ENCODE measurements at regions not wholly inside any gene's neighbourhood (a gene's known extent, or its start where the extent isn't known, plus 50 kb on each side); places are given as distances from the start of the nearest gene placed in this dataset.

DNA sequence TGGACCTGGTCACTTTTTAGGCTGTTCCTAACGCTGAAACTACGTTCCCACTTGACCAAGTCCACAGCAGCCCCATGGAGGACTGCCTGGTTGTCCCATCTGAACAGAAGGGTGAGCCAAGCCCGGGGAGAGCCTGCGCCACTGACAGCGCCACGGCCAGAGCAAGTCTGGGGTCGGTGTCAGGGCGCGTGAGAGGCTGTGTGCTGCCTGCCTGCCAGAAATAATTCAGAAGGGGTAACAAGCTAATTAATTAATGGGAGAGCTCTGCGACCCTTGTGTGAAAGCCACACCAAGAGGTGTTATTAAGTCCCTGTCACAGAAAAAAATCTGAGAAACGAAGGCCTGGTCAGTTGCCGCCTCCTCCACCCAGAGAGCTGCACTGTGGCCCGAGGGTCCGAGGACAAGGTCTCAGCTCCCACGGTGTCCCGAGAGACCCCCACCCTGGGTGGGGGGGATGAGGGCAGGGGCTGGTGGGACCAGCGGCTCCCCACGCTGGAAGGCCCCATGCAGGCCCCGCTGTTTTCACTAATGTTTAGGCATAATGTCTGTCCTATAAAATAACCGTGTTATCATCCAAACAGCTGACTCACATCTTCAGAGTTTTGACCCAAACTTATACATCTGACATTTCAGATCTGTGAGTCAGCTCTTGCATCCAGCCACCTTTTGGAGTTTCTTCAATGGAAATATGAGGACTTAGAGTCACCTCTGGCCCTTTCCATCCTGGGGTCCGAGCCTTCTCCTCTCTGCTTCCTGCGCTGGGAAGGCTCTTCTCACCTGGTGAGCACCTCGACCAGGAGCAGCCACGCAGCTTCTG, 58.5 kb downstream of the DLL1 start:
- H2BK120ac ChIP-seq (ENCODE audit: low read depth, low read length) = peak overlapping the region; percentile 18
- H3K9me3 ChIP-seq (replicated peaks in 1 of 2; ENCODE audit: control insufficient read depth in 2 of 2, insufficient read depth in 1 of 2, low read depth in 1 of 2, low read length in 2 of 2) = no peaks in the 10 kb centered on the region
- H3K18ac ChIP-seq (ENCODE audit: low read length) = peak overlapping the region; percentile 97
- no peak for DNase-seq (ENCODE audit: low spot score)
- no peak overlapping the region for H3K4me3 ChIP-seq (ENCODE audit: low read length in 2 of 2)
- no peaks in the 10 kb centered on the region for H3K27me3 ChIP-seq (ENCODE audit: control insufficient read depth in 3 of 3, insufficient read depth in 3 of 3, low read depth in 1 of 3, low read length in 3 of 3)
- H2BK15ac ChIP-seq (ENCODE audit: low read length) = peak overlapping the region; percentile 8
- H2BK12ac ChIP-seq (ENCODE audit: low read length) = peak overlapping the region; percentile 16
- H4K8ac ChIP-seq (ENCODE audit: low read depth, low read length) = no peak overlapping the region
- peaks cover 35 to 39% of the 10 kb centered on the region in 2 donors for H3K4me1 ChIP-seq (ENCODE audit: control insufficient read depth in 2 of 2, insufficient read depth in 1 of 2, low read depth in 1 of 2, low read length in 2 of 2)
- H2AK5ac ChIP-seq (ENCODE audit: low read depth, low read length) = peak overlapping the region; percentile 20
- peak overlapping the region; percentile 78 for H2BK5ac ChIP-seq (ENCODE audit: low read length)
- H3K36me3 ChIP-seq (replicated peaks in 1 of 2; ENCODE audit: control insufficient read depth in 2 of 2, insufficient read depth in 2 of 2, low read length in 2 of 2) = peaks cover 0 to 2% of the 10 kb centered on the region in 2 donors
- H2AFZ ChIP-seq (ENCODE audit: low read length) = peak overlapping the region; percentile 65
- no peak overlapping the region for H3K23ac ChIP-seq (ENCODE audit: low read depth, low read length, poor library complexity)
- no peaks in the 10 kb centered on the region for H3K79me1 ChIP-seq (ENCODE audit: low read depth, low read length)
- peak overlapping the region; percentile 85 for H3K27ac ChIP-seq (replicated peaks; ENCODE audit: low read length)
- no peak overlapping the region for H3K4me2 ChIP-seq (ENCODE audit: insufficient read depth, low read length, poor library complexity, severe bottlenecking)
- no peak overlapping the region for H3K9ac ChIP-seq (ENCODE audit: low read depth, low read length, poor library complexity)
- H3K4ac ChIP-seq (ENCODE audit: low read length) = no peak overlapping the region
- H3K14ac ChIP-seq (ENCODE audit: low read length) = no peak overlapping the region
- no CpG with 5 or more reads among the region's 24 CpGs for WGBS, 2 donors (ENCODE audit: extremely low coverage in 2 of 2, insufficient read length in 2 of 2, insufficient replicate concordance in 1 of 2)
- H4K91ac ChIP-seq (ENCODE audit: low read depth, low read length, poor library complexity) = peak overlapping the region; percentile 87

DNA sequence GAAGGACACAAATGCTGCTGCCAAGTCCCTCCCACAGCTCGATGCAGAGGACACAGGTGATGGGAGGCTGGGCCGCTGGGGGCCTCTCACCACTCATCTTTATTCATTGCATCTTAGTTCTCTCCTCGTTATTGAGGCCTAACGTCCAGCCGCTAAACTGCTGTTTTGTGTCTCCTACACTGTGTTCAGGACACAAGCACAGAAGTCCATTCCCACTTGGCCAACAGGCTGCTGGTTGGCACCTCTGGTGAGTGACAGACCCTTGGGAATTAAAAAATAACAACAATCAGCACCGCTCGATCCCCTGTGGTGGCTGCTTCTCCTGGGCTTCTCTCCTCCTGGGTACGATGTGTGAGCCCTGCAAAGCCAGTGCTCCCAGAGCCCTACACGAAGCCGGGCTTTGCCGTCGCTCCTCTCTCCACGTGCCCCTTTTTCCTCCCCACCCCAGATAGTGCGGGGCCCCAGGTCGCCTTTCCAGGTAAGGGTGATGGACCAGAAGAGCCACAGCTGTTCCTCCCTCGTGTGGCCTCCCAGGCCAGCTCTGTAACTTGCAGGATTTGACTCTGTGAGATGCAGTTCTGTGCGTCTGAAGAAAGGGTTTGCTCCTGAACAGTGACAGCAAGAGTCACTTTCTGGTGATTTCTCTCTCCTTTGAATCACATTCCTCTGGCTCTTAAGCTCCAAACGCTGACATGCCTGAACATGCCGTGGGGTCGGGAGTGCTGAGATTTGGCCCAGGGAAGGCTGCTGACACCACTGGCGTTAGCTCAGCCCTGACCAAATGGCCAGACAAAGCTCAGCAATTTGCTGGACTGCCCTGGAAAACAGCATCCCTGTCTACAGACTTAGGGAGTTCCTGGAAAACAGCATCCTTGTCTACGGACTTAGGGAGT, 59.3 kb downstream of the DLL1 start:
- Histone ChIP-seq H2BK12ac (ENCODE audit: low read length) (peak overlapping the region; percentile 16), H3K9ac (ENCODE audit: low read depth, low read length, poor library complexity) (no peak overlapping the region), H3K23ac (ENCODE audit: low read depth, low read length, poor library complexity) (peak overlapping the region; percentile 3), H3K4ac (ENCODE audit: low read length) (no peak overlapping the region), H3K4me2 (ENCODE audit: insufficient read depth, low read length, poor library complexity, severe bottlenecking) (no peak overlapping the region), H2AK5ac (ENCODE audit: low read depth, low read length) (peak overlapping the region; percentile 20), H4K8ac (ENCODE audit: low read depth, low read length) (no peak overlapping the region), H2BK5ac (ENCODE audit: low read length) (peak overlapping the region; percentile 78), H3K14ac (ENCODE audit: low read length) (no peak overlapping the region), H3K27me3 (ENCODE audit: control insufficient read depth in 3 of 3, insufficient read depth in 3 of 3, low read depth in 1 of 3, low read length in 3 of 3) (no peaks in the 10 kb centered on the region), H2BK15ac (ENCODE audit: low read length) (peak overlapping the region; percentile 8), H3K4me1 (ENCODE audit: control insufficient read depth in 2 of 2, insufficient read depth in 1 of 2, low read depth in 1 of 2, low read length in 2 of 2) (peaks cover 35 to 38% of the 10 kb centered on the region in 2 donors), H2BK120ac (ENCODE audit: low read depth, low read length) (peak overlapping the region; percentile 19), H3K18ac (ENCODE audit: low read length) (peak overlapping the region; percentile 97), H3K27ac (replicated peaks; ENCODE audit: low read length) (peak overlapping the region; percentile 85), H3K4me3 (ENCODE audit: low read length in 2 of 2) (no peak overlapping the region), H4K91ac (ENCODE audit: low read depth, low read length, poor library complexity) (peak overlapping the region; percentile 87), H3K36me3 (replicated peaks in 1 of 2; ENCODE audit: control insufficient read depth in 2 of 2, insufficient read depth in 2 of 2, low read length in 2 of 2) (peaks cover 0 to 2% of the 10 kb centered on the region in 2 donors), H2AFZ (ENCODE audit: low read length) (peak overlapping the region; percentile 65), H3K79me1 (ENCODE audit: low read depth, low read length) (no peaks in the 10 kb centered on the region), H3K9me3 (replicated peaks in 1 of 2; ENCODE audit: control insufficient read depth in 2 of 2, insufficient read depth in 1 of 2, low read depth in 1 of 2, low read length in 2 of 2) (no peaks in the 10 kb centered on the region)
- DNase-seq (ENCODE audit: low spot score) = no peak
- no CpG with 5 or more reads among the region's 22 CpGs for WGBS, 2 donors (ENCODE audit: extremely low coverage in 2 of 2, insufficient read length in 2 of 2, insufficient replicate concordance in 1 of 2)

DNA sequence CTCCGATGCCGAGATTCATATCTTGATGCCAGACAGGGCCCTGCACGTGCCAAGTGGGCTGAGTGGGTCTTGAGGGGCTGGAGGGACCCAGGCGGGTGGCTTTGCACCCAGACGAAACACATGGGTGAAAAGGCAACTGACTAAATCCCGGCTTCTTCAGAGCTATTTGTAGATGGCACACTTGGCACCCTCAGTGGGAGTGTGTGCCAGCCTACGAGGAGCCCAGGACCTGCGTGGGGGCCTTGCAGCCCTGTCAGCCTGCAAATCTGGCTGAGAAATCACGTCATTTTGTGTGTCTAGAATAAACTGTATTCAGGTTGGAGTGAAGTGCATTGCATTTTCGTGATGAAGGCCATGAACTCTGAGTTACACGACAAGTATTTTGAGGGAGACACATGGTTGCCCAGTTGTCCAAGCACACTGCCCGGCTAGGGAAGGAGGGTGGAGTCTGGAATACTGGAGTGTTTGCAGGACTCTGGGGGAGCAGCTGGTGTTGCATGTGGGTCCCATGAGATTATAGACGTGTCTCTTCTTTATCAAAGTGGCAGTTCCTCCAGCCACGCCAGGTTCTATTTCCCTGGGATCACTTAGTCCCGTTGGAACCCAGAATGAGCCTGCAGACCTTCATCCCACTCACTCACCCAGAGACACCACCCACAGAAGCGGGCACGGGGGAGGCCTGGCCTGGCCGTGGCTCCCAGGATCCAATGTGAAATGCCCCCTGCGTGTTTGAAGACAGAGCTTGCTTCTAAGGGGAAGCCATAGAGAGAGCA, 60.2 kb downstream of the DLL1 start:
- Histone ChIP-seq H3K9ac (ENCODE audit: low read depth, low read length, poor library complexity) (no peak overlapping the region), H4K91ac (ENCODE audit: low read depth, low read length, poor library complexity) (peak overlapping the region; percentile 18), H2BK120ac (ENCODE audit: low read depth, low read length) (peak overlapping the region; percentile 32), H2BK12ac (ENCODE audit: low read length) (peak overlapping the region; percentile 82), H3K27ac (replicated peaks; ENCODE audit: low read length) (peak overlapping the region; percentile 85), H4K8ac (ENCODE audit: low read depth, low read length) (no peak overlapping the region), H3K4ac (ENCODE audit: low read length) (no peak overlapping the region), H3K18ac (ENCODE audit: low read length) (peak overlapping the region; percentile 97), H2AFZ (ENCODE audit: low read length) (peak overlapping the region; percentile 65), H3K36me3 (replicated peaks in 1 of 2; ENCODE audit: control insufficient read depth in 2 of 2, insufficient read depth in 2 of 2, low read length in 2 of 2) (peaks cover 0 to 2% of the 10 kb centered on the region in 2 donors), H2BK15ac (ENCODE audit: low read length) (peak overlapping the region; percentile 19), H3K4me2 (ENCODE audit: insufficient read depth, low read length, poor library complexity, severe bottlenecking) (no peak overlapping the region), H2BK5ac (ENCODE audit: low read length) (peak overlapping the region; percentile 78), H3K4me1 (ENCODE audit: control insufficient read depth in 2 of 2, insufficient read depth in 1 of 2, low read depth in 1 of 2, low read length in 2 of 2) (peaks cover 33% of the 10 kb centered on the region in 2 donors), H3K23ac (ENCODE audit: low read depth, low read length, poor library complexity) (no peak overlapping the region), H3K27me3 (ENCODE audit: control insufficient read depth in 3 of 3, insufficient read depth in 3 of 3, low read depth in 1 of 3, low read length in 3 of 3) (no peaks in the 10 kb centered on the region), H2AK5ac (ENCODE audit: low read depth, low read length) (peak overlapping the region; percentile 58), H3K9me3 (replicated peaks in 1 of 2; ENCODE audit: control insufficient read depth in 2 of 2, insufficient read depth in 1 of 2, low read depth in 1 of 2, low read length in 2 of 2) (no peaks in the 10 kb centered on the region), H3K79me1 (ENCODE audit: low read depth, low read length) (no peaks in the 10 kb centered on the region), H3K14ac (ENCODE audit: low read length) (no peak overlapping the region), H3K4me3 (ENCODE audit: low read length in 2 of 2) (no peak overlapping the region)
- no peak for DNase-seq (ENCODE audit: low spot score)
- WGBS, 2 donors (ENCODE audit: extremely low coverage in 2 of 2, insufficient read length in 2 of 2, insufficient replicate concordance in 1 of 2) = no CpG with 5 or more reads among the region's 19 CpGs
